ENCODE measurements at regions not wholly inside any gene's neighbourhood (a gene's known extent, or its start where the extent isn't known, plus 50 kb on each side); places are given as distances from the start of the nearest gene placed in this dataset.

- Histone ChIP-seq H3K36me3 (replicated peaks in 1 of 2; ENCODE audit: control insufficient read depth in 1 of 2, insufficient read depth in 2 of 2, low read length in 2 of 2) (no peaks in the 10 kb centered on the region), H3K27me3 (ENCODE audit: control insufficient read depth in 1 of 2, insufficient read depth in 2 of 2, low read length in 2 of 2) (no peaks in the 10 kb centered on the region), H3K27ac (ENCODE audit: extremely low read length, insufficient read depth, low read length) (no peak overlapping the region), H3K79me2 (ENCODE audit: insufficient read depth, low read length) (no peaks in the 10 kb centered on the region), H3K4me1 (ENCODE audit: insufficient read depth, low read length) (no peaks in the 10 kb centered on the region), H3K4me2 (ENCODE audit: low read depth, low read length) (no peak overlapping the region), H3K9me3 (ENCODE audit: low read length) (no peaks in the 10 kb centered on the region), H4K20me1 (ENCODE audit: insufficient read depth, low read length) (no peaks in the 10 kb centered on the region), H3K4me3 (replicated peaks in 1 of 3; ENCODE audit: insufficient read depth in 1 of 3, low read depth in 2 of 3, low read length in 3 of 3) (no peak overlapping the region), H3K9ac (ENCODE audit: insufficient read depth, low read depth, low read length) (no peak overlapping the region), H2AFZ (ENCODE audit: low read length) (no peak overlapping the region)
- WGBS (ENCODE audit: low lambda C conversion rate), result 7% methylated on average over 1 of the region's 1 CpG
- FAIRE-seq (no peak), DNase-seq (ENCODE audit: low spot score) (no peak), ATAC-seq (no peak)
- CTCF ChIA-PET (ENCODE audit: low intra/inter-chr PET ratio, low total read pairs), result no interaction called here
- in situ Hi-C loops (cut with HindIII; ENCODE audit: extremely low pct_ligation_motif_present, low pct_unique_long_range_greater_than_20kb) (loop anchor here (25.0 kb wide), 1 partner anchor 362 kb away; no protein-coding TSS in a partner anchor), intact Hi-C loops (cut with micrococcal nuclease; ENCODE audit: unreplicated experiment) (no loop called here)
- no peak for TF ChIP-seq ZNF740 (CRISPR knock-in tag; IDR thresholded peaks at IDR 0.05)
- TF ChIP-seq GABPB1 (CRISPR knock-in tag; IDR thresholded peaks at IDR 0.05), result no peak
- TF ChIP-seq ATF6 (CRISPR knock-in tag; conservative IDR thresholded peaks at IDR 0.05), result no peak
- TF ChIP-seq ZMAT3 (CRISPR knock-in tag; conservative IDR thresholded peaks at IDR 0.05), result no peak
- TF ChIP-seq ZNF263 (CRISPR knock-in tag; IDR thresholded peaks at IDR 0.05), result no peak
- TF ChIP-seq KMT2B (CRISPR knock-in tag; IDR thresholded peaks at IDR 0.05), result no peak
- TF ChIP-seq TOPORS (CRISPR knock-in tag; IDR thresholded peaks at IDR 0.05), result no peak
- no peak for TF ChIP-seq ZBTB7A (CRISPR knock-in tag; IDR thresholded peaks at IDR 0.05)
- TF ChIP-seq ZSCAN9 (CRISPR knock-in tag; IDR thresholded peaks at IDR 0.05; ENCODE audit: borderline replicate concordance), result no peak
- BruUV-seq (replicated peaks), result no TSS peak
- POLR2A ChIA-PET, result no interaction called here
Observed at GRCh38 chr1:199124351-199124750, 485.5 kb downstream of the PTPRC start.
